Stomach (tissue), 4 donors: ENCODE measurements at regions not wholly inside any gene's neighbourhood (a gene's known extent, or its start where the extent isn't known, plus 50 kb on each side); places are given as distances from the start of the nearest gene placed in this dataset.

Experiments
- POLR2A ChIP-seq, 4 donors: fragments of 450-650 bp; IDR thresholded peaks; one replicate each; pipeline ENCODE4 v1.6.1; 2016; ENCODE audit warnings: antibody characterized with exemption in 4 of 4, control low read depth in 2 of 4, mild to moderate bottlenecking in 1 of 4, moderate library complexity in 1 of 4
- TF ChIP-seq, protein P1 (sequence below), 7 experiments: fragments of 450-650 bp in 4 of 7; fragments of 200-600 bp in 3 of 7; sonication (generic) in 3 of 7; IDR thresholded peaks; one replicate each; pipeline ENCODE4 v1.5.1; 2016 to 2019; ENCODE audit warnings: antibody characterized with exemption in 7 of 7, control low read depth in 2 of 7, mild to moderate bottlenecking in 1 of 7

DNA sequence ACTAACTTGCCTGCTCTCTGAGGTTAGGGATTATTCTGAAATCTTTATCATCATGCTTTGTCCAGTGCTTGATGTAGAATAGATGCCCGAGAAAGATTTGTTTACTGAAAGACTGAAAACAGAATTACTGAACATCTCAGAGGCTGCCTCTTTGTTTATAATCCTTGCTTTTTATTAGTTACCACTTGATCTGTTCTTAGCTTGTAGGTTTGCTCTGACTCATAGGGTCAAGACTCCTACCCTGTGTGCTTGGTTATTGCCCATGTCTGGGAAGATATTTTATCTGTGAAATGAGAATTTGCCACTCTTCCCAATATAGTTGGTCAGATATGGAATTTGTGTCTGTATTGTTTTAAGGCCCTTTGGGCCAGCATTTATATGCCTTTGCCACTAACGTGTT lies 675.3 kb downstream of the DIAPH3 start:
- no peak for TF ChIP-seq POLR2A (IDR thresholded peaks at IDR 0.05)
- TF ChIP-seq, protein P1, sequence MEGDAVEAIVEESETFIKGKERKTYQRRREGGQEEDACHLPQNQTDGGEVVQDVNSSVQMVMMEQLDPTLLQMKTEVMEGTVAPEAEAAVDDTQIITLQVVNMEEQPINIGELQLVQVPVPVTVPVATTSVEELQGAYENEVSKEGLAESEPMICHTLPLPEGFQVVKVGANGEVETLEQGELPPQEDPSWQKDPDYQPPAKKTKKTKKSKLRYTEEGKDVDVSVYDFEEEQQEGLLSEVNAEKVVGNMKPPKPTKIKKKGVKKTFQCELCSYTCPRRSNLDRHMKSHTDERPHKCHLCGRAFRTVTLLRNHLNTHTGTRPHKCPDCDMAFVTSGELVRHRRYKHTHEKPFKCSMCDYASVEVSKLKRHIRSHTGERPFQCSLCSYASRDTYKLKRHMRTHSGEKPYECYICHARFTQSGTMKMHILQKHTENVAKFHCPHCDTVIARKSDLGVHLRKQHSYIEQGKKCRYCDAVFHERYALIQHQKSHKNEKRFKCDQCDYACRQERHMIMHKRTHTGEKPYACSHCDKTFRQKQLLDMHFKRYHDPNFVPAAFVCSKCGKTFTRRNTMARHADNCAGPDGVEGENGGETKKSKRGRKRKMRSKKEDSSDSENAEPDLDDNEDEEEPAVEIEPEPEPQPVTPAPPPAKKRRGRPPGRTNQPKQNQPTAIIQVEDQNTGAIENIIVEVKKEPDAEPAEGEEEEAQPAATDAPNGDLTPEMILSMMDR (IDR thresholded peaks at IDR 0.05), result no peak
